Activated CD4-positive, alpha-beta T cell treated with anti-CD3 and anti-CD28 coated beads, Interleukin-2, Interleukin-6, amounts not matched to agents 100 ng/mL and 50 ng/mL, durations not matched to agents 16 hours and 8 hours (primary cell): ENCODE measurements at regions not wholly inside any gene's neighbourhood (a gene's known extent, or its start where the extent isn't known, plus 50 kb on each side); places are given as distances from the start of the nearest gene placed in this dataset.

Source experiments
- DNase-seq: peaks from one replicate; pipeline ENCODE4 v3.0.0-alpha.2; 2020

DNA sequence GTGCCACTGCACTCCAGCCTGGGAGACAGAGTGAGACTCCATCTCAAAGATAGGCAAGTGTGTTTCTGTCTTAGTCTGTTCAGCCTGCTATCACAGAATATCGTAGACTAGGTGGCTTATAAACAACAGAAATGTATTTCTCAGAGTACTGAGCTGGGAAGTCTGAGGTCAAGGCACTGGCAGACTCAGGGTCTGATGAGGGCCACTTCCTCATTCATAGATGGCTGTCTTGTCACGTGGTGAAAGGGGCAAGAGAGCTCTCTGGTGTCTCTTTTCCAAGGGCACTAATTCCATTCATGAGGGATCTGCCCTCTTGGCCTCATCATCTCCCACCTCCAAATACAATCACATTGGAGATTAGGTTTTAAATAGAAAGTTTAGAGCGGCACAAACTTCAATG, 95.6 kb upstream of the PHACTR3 start:
- no peak for DNase-seq

DNA sequence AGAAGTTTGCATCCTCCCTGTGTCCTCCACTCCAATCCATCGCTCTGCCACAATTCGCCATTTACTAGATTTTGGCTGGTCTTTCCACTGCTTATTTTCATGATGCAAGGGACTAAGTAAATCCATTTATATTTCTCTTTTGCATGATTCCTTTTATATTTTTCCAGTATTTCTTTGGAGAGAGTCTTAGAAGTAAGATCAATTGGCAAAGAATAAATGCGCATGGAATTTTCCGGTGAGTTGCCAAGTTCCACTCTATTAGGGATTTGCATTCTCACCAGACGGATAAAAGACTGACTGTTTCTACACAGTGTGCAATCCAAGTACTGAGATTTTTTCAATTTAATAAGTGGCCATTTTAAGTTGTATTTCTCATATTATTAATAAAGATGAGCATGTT, 91.7 kb upstream of the PHACTR3 start:
- no peak for DNase-seq

DNA sequence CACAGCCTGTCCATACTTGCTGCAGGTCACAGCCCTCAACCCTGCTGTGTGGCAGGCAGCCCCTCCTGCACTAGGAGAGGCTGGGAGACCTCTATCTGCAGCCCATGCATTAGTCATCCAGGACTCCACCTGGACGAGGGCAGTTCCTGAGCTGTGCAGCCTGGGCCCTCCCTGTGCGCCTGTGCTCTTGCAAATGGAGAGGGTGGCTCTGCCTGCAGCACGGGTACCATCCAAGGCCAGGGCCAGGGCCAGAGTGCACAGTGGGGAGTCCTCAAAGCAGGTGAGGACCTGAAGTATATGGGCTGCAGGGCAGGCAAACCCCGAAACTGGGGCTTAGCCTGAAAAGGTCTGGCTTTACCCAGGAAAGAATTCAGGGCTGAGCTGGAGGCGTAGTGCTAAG, 89.8 kb upstream of the PHACTR3 start:
- no peak for DNase-seq

DNA sequence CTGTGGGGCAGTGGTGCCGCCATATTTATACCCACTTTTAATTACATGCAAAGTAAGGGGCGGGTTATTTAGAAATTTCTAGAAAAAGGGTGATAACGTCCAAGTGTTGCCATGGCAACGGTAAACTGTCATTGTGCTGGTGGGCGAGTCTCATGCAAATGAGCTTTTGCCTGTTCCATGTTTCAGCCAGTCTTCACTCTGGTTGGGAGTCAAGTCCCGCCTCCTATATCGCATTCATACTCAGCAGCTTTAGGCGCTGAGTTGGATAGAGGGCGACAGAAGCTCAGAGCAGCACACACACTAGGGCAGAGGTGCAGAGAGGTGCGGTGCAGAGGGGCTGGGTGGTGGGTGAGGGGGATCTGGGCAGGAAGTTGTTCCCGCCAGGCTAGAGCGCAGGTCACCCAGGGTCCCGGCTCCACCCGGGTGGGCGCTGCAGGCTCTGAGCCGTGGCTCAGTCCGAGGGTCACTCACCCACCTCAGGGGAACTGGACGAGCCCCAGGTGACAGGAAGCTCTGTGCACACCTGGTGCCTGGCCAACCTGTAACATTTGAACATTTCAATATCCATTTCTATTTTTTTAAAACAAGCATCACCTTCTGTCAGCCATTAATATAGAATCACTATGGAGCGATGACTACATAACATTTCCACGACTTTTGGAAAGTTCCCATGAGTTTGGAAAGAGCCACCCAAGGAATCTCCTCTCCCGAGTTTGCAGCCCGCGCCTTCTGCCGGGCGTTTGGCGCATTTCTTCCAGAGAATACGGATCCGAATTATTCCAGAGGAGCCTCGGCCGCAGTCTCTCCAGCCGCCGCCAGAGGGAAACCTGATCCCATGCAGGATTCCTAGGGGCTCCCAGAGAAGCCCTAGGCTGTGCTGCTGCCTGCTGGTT, 89.1 kb upstream of the PHACTR3 start:
- no peak for DNase-seq

DNA sequence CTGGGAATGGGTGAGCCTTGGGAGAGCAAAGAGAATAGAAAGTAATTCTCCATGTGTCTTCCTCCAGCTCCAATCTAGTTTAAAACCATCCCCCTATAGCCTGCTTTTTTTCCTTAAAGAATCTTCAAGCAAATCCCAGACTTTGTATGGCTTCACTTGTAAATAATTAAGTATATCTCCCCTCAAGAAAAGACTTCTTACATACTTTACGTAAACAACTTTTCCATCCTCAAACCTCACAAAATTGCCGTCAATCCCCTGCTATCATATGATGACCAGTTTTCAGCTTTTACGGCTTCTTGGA, 88.5 kb upstream of the PHACTR3 start:
- DNase-seq: no peak

DNA sequence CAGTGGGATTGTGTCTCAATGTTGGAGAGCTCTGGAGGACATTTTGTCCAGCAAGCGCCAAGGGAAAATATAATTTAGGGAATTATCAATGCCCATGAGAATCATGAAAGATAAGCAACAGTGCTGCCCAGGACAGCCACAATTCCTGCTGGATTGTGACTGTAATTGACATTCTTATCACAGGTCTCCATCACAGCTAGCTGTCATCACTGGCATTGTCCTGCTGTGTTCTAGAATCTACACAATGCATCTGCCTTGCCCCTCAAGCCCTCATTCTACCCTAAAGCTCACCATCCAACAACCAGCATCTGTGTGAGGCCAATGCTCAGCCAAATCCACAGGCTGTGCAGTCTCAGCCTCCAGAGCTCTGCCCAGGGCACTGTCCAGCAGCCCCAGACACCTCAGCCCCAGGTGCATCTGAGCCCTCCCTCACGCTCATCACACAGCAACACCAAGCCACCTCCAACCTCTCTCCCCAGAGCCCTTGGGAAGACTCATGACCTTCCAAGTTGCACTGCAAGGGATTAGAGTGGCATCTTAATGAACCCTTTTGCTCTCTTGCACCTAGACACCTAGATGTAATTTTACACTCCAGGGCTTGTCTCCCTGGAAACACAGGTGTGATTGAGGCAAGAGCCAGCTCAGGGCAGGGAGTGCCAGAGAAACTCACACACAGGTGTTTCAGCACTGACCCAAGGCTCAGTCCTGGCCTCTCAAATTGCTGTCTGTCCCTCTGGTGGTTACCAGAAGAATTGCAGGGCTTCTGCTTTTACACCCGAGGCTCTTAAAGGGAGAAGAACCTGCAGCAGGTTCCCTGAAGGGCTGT, 85.2 kb upstream of the PHACTR3 start:
- DNase-seq: peak; percentile 69

DNA sequence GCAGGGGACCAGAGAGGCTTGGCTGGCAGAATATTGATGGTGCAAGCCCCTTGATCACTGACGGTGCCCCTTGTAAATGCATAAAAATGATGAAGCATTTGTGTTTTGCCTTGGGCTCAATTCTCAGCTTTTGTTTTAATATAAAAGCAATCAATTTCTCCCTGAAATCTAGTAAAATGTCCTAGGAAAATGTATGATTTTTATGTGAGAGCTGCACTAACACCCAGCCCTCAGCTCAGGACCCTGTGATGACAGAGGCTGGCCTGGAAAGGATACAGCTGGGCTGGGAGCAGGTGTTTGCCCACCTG, 84.7 kb upstream of the PHACTR3 start:
- DNase-seq: no peak

DNA sequence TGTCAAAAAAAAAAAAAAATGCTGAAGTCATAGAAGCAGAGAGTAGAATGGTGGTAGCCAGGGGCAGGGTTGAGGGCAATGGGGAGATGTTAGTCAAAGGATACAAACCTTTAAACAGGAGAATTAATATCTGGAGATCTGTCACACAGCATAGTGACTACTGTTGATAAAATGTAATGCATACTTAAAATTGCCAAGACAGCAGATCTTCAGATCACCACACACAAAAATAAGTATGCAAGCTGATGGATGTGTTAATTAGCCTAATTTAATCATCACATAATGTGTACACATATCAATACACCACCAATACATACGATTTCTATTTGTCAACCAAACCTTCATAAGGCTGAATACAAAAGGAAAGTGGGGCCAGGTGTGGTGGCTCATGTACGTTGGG, 83.5 kb upstream of the PHACTR3 start:
- no peak for DNase-seq

DNA sequence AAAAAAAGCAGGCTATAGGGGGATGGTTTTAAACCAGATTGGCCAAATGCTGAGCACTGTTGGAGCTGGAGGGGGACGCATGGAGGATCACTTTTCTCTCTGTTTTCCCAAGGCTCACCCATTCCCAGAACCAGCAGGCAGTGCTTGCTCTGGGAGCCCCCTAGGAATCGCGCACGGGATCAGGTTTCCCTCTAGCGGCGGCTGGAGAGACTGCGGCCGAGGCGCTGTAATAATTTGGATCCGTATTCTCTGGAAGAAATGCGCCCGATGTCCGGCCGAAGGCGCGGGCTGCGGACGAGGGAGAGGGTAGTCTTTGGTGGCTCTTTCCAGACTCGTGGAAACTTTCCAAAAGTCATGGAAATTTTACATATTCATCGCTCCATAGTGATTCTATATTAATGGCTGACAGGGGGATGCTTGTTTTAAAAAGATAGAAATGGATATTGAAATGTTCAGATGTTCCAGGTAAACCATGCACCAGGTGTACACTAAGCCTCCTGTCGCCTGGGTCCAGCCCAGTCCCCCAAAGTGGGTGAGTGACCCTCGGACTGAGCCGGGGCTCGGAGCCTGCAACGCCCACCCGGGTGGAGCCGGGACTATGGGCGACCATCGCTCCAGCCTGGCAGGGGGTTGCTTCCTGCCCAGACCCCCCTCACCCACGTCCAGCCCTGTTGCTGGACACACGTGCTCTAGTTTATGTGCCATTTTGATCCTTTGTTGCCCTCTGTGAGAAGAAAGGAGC, 78.7 kb upstream of the PHACTR3 start:
- peak; percentile 47 for DNase-seq

DNA sequence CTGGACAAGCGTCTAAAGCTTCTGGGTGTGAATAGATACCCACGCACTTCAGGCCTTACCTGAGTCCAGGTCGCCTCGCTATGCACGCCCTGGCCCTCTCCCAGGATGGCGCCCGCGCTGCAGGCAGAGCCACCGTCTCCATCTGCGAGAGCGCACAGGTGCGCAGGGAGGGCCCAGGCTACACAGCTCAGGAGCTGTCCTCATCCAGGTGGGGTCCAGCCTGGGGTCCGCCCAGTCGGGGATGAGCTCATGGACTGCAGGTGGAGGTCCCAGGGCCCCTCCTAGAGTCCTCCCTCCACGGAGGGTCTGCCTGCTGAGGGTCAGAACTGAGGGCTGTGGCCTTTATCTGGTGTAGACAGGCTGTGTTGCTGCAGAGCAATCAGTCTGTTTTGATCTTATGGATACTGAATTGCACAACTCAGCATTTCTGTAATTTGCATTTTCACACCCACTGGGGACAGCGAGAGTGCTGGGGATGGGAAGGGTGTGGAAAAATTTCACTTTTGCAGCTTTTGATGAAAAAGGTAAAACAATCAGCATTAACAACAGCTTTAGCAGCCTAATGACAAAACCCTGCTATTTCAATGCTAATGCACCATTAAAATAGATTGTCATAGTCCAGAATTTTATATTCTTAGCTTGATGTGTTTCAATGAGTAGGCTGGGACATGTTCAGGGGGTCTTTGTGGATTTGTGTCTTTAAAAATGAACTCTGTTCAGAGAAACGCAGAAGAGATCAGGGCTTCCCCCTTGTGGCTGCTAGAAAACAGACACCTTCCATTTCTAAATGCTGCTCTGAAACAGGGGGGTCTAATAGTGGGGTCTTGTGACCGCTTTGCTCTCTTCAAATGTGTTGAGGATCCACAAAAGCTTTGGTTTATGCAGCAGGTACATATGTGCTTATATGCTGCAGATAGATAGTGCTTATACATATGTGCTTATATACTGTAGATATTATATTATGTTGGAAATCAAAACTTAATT, 77.8 kb upstream of the PHACTR3 start:
- DNase-seq: no peak

DNA sequence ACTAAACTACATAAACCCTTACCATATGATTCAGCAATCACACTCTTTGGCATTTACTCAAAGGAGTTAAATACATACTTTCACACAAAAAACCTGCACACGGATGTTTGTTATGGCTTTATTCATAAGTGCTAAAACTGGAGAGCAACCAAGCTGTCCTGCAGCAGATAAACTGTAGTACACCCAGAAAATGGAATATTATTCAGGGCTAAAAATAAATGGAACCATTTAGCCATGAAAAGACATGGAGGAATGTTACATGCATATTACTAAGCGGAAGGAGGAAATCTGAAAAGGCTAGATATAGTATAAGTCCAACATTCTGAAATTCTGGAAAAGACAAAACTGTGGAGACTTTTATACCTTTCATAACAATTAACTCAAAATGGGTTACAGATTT, 73.6 kb upstream of the PHACTR3 start:
- DNase-seq: no peak

DNA sequence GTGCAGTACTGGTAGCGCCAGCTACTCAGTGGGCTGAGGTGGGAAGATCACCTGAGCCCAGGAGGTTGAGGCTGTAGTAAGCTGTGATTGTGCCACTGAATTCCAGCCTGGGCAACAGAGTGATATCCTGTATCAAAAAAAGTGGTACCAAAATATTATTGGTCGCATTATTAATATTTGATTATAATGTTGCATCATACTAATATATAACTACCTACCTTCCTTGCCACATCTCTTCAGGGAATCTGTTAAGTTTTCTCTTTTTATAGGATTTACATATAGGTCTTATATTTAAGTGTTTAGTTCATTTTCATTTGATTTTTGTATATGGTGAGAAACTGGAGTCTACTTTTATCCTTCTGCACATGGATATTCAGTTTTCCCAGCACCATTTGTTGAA, 66.3 kb upstream of the PHACTR3 start:
- DNase-seq: no peak

DNA sequence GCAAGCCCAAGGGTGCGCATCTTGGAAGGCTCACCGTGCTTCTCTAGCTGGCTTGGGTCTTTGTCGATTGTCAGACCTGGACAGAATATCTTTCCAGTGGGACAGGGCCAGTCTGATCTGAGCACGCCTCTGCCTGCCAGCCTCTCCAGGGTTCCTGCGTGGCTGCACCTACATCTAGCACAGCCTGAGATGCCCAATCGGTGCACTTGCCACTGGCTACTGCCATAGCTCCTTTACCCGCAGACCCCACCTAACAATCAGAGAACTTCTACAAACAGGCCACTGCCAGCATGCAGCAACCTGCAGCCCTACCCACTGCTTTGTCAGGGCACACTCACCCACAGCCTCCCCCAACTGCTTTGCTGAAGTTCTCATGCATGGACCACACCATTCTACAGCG, 56.7 kb upstream of the PHACTR3 start:
- no peak for DNase-seq
